Coronary artery (tissue), 2 donors: ENCODE measurements at regions not wholly inside any gene's neighbourhood (a gene's known extent, or its start where the extent isn't known, plus 50 kb on each side); places are given as distances from the start of the nearest gene placed in this dataset.

ENCODE experiments used
- DNase-seq: peaks from one replicate; pipeline ENCODE4 v3.0.0-alpha.2; 2017; ENCODE audit warnings: low spot score
- H3K27ac ChIP-seq, 2 donors: fragments of 200-600 bp; sonication (generic); one replicate each; pipeline ENCODE4 v1.5.1; 2016 to 2019
- H3K4me3 ChIP-seq: fragments of 200-600 bp; sonication (generic); 2 replicates; pipeline ENCODE4 v1.5.1; 2016; ENCODE audit warnings: mild to moderate bottlenecking, moderate library complexity
- TF ChIP-seq, protein P1 (sequence below): fragments of 200-600 bp; sonication (generic); IDR thresholded peaks from one replicate; pipeline ENCODE4 v1.5.1; 2019; ENCODE audit warnings: antibody characterized with exemption

DNA sequence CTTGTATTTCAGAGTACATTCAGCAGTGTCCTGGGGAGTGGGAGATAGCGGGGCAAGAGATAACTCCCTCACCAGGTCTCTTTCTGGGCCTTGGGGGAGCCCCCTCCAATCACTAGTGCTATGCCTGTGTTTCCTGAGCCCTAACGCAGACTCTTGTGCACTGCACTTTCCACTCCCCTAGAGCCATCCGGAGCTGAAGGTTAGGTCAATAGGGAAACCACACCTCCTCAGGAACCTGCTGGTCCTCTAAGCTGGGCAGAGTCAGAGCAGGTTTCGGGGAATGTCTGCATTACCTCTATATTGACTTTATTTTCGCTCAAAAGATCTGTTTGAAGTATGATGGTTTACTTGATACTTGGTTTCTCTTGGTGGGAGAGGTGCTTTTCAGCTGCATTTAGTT is 617.0 kb upstream of the ROBO1 start:
- TF ChIP-seq, protein P1, sequence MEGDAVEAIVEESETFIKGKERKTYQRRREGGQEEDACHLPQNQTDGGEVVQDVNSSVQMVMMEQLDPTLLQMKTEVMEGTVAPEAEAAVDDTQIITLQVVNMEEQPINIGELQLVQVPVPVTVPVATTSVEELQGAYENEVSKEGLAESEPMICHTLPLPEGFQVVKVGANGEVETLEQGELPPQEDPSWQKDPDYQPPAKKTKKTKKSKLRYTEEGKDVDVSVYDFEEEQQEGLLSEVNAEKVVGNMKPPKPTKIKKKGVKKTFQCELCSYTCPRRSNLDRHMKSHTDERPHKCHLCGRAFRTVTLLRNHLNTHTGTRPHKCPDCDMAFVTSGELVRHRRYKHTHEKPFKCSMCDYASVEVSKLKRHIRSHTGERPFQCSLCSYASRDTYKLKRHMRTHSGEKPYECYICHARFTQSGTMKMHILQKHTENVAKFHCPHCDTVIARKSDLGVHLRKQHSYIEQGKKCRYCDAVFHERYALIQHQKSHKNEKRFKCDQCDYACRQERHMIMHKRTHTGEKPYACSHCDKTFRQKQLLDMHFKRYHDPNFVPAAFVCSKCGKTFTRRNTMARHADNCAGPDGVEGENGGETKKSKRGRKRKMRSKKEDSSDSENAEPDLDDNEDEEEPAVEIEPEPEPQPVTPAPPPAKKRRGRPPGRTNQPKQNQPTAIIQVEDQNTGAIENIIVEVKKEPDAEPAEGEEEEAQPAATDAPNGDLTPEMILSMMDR: no peak
- no peak overlapping the region for H3K27ac ChIP-seq
- no peak for DNase-seq
- H3K4me3 ChIP-seq: no peak overlapping the region

DNA sequence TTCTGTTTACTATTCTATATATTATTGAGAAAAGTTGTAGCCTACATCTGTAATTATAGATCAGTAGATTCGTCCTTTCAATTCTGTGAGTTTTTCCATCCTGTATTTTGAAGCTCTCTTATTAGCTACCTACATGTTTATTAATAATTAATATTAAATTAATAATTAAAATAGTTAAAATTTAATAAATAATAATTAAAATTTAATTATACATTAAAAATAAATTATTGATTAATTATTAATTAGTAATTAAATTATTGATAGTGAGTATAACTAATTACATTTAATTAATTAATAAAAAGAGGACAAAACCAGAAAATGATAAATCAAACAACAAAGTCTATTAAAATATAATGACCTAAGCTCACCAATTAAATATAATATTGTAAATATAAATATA is 606.6 kb upstream of the ROBO1 start:
- Histone ChIP-seq H3K27ac (no peak overlapping the region), H3K4me3 (no peak overlapping the region)
- no peak for DNase-seq
- TF ChIP-seq, protein P1: no peak

DNA sequence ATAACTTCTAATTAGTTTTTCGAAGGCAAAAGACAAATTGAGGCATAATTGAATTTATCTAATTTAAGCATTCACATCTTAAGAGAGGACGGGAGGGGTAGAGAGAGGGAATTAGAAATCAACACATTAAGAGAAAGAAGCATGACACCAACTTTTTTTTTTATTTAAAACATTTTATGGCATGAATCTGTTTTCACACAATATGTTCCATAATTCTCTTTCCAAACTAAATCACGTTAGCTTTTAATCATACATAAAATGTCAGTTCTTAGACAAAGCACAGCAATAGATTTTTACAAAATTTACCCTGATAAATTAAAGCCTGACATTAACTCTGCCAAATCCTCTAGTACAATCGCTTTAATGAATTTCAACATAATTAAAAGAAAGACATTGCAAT is 600.8 kb upstream of the ROBO1 start:
- DNase-seq: no peak
- TF ChIP-seq, protein P1: no peak
- Histone ChIP-seq H3K4me3 (no peak overlapping the region), H3K27ac (no peak overlapping the region)

DNA sequence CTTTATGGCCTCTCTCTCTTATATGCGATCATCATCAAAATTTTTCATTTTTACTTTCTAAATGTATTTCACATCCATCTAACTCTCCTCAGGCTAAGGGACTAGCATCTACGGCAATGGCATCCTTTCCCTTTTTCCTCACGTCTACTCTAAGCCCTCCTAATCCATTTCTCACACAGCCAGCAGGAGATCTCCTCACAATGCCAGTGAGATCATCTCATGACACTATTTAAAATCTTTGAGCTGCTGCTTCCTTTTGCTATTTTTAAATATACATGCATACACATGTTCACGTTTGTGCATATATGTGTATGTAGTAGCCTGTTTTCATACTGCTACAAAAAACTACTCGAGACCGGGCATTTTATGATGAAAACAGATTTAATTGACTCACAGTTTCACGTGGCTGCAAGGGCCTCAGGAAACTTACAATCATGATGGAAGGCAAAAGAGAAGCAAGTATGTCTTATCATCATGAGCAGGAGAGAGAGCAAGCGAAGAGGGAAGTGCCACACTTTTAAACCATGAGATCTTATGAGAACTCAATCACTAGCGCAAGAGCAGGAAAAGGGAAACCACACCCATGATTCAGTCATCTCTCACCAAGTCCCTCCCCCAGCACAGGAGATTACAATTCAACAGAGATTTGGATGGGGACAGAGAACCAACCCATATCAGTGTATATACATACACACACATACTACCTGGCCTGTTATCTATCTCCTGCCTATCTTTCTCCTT is 599.2 kb upstream of the ROBO1 start:
- H3K27ac ChIP-seq: no peak overlapping the region

DNA sequence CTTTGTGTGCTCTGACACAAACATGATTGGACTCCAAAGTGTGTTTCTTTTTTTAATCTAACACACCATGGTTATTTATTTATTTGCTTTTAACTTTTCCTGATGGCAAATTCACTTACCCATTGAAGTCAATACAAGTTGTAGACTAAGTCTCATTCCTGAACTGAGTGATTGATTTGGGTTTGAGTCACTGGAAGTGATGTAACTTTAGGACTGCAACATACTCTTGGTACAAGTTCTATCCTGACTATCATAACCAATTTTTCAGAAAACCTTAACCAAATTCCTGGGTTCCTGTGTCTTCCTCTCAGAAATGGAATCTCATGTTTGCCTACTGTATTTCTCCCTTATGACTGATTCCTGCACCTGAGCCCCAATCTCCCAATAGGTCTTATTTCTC is 590.0 kb upstream of the ROBO1 start:
- H3K4me3 ChIP-seq: no peak overlapping the region
- H3K27ac ChIP-seq: no peak overlapping the region
- TF ChIP-seq, protein P1: no peak
- no peak for DNase-seq

More for the DNA sequence above, 599.2 kb upstream of the ROBO1 start:
- TF ChIP-seq, protein P1: no peak
- DNase-seq: no peak
- no peak overlapping the region for H3K4me3 ChIP-seq

DNA sequence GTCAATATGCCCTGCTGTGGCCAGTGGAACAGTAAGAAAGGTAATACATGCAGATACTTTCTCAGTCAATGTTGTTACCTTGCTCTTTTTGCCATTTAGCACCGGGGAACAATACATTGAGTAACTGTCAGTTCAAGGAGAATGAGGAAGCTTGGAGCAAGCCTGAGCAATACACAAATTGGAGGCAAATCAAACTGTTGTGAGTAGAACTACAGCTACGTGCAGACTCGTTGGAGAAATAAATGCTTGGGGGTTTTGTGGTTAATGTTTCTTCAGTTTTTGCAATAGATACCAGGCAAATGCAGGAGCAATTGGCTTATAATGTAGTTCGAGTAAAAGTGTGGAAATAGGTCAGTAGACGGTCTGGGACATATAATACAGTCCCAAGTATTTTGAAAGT is 587.3 kb upstream of the ROBO1 start:
- no peak overlapping the region for H3K27ac ChIP-seq
- H3K4me3 ChIP-seq: no peak overlapping the region
- TF ChIP-seq, protein P1: no peak
- DNase-seq: no peak

DNA sequence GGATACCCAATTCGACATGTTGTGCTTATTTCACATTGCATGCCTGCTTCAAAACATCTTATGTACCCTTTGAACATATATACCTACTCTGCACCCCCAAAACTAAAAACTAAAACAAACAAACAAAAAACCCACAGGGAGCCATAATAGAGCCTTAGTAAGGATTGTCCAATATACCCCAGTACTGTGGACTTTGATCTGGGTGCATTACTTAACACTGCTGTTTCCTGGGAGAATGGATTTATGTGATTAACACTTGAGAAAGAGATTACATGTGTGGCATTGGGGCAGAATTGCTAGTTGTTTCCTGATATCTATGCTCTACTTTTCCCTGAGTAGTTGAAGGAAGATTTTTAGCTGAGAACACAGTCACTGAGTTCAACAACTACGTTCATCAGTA is 583.4 kb upstream of the ROBO1 start:
- H3K27ac ChIP-seq: no peak overlapping the region
- TF ChIP-seq, protein P1: no peak
- no peak for DNase-seq

More for the DNA sequence above, 583.4 kb upstream of the ROBO1 start:
- no peak overlapping the region for H3K4me3 ChIP-seq
